Karpas-422 (cell line): ENCODE measurements at regions not wholly inside any gene's neighbourhood (a gene's known extent, or its start where the extent isn't known, plus 50 kb on each side); places are given as distances from the start of the nearest gene placed in this dataset.

Experiments
- DNase-seq: peaks from one replicate; pipeline ENCODE4 v3.0.0-alpha.2; 2015
- H2AFZ ChIP-seq: fragments of 200-600 bp; sonication (generic); 2 replicates; pipeline ENCODE4 v1.6.1; 2014; ENCODE audit warnings: antibody characterized with exemption, low read length, mixed read lengths
- H3K27ac ChIP-seq: fragments of 200-600 bp; sonication (generic); 2 replicates; pipeline ENCODE4 v1.5.1; 2014; ENCODE audit warnings: mild to moderate bottlenecking, low read length, moderate library complexity
- H3K27me3 ChIP-seq: fragments of 200-600 bp; sonication (generic); 2 replicates; pipeline ENCODE4 v1.6.1; 2014; ENCODE audit warnings: low read length, mixed read lengths
- H3K36me3 ChIP-seq: fragments of 200-600 bp; sonication (generic); 2 replicates; pipeline ENCODE4 v1.6.1; 2014; ENCODE audit warnings: low read length, mixed read lengths; ENCODE audit not compliant: insufficient read depth
- H3K4me1 ChIP-seq: fragments of 200-600 bp; sonication (generic); 2 replicates; pipeline ENCODE4 v1.6.1; 2014; ENCODE audit warnings: mild to moderate bottlenecking, low read length, mixed read lengths
- H3K4me2 ChIP-seq: fragments of 200-600 bp; sonication (generic); 2 replicates; pipeline ENCODE4 v1.6.1; 2014; ENCODE audit warnings: low read length, low read depth, mild to moderate bottlenecking; ENCODE audit not compliant: poor library complexity, severe bottlenecking
- H3K4me3 ChIP-seq: fragments of 200-600 bp; sonication (generic); 2 replicates; pipeline ENCODE4 v1.5.1; 2014; ENCODE audit warnings: mild to moderate bottlenecking, antibody characterized with exemption, low read length, mixed read lengths
- H3K79me2 ChIP-seq: fragments of 200-600 bp; sonication (generic); 2 replicates; pipeline ENCODE4 v1.6.1; 2014; ENCODE audit warnings: mild to moderate bottlenecking, low read length, mixed read lengths
- H3K9ac ChIP-seq: fragments of 200-600 bp; sonication (generic); 2 replicates; pipeline ENCODE4 v1.6.0; 2014; ENCODE audit warnings: low read length
- H3K9me2 ChIP-seq: fragments of 200-600 bp; sonication (generic), shearing (Covaris generic); replicated peaks from 2 replicates; pipeline ENCODE4 v1.6.0; 2014; ENCODE audit warnings: mild to moderate bottlenecking, low read length, moderate library complexity; ENCODE audit not compliant: insufficient read depth
- H3K9me3 ChIP-seq: fragments of 300-700, 200-600 bp; sonication (generic); 2 replicates; pipeline ENCODE4 v1.6.1; 2014; ENCODE audit warnings: low read length, mixed read lengths
- H4K20me1 ChIP-seq: fragments of 200-600 bp; sonication (generic); 2 replicates; pipeline ENCODE4 v1.6.1; 2014; ENCODE audit warnings: mild to moderate bottlenecking, antibody characterized with exemption, low read length, low read depth; ENCODE audit not compliant: insufficient read depth

- Histone ChIP-seq H3K4me1 (no peaks in the 10 kb centered on the region), H3K4me2 (no peak overlapping the region), H3K4me3 (no peak overlapping the region), H3K9me2 (no peaks in the 10 kb centered on the region), H3K9ac (no peak overlapping the region), H3K36me3 (no peaks in the 10 kb centered on the region), H3K9me3 (no peaks in the 10 kb centered on the region), H4K20me1 (no peaks in the 10 kb centered on the region), H2AFZ (no peak overlapping the region), H3K79me2 (no peaks in the 10 kb centered on the region), H3K27ac (no peak overlapping the region), H3K27me3 (no peaks in the 10 kb centered on the region)
- DNase-seq, result no peak
These were observed 119.7 kb upstream of the CD82 start for GRCh38 chr11:44445500-44446365.

- no peak for DNase-seq
- Histone ChIP-seq H3K36me3 (no peaks in the 10 kb centered on the region), H3K4me1 (no peaks in the 10 kb centered on the region), H3K79me2 (no peaks in the 10 kb centered on the region), H3K4me3 (no peak overlapping the region), H3K4me2 (no peak overlapping the region), H3K9ac (no peak overlapping the region), H3K27ac (no peak overlapping the region), H4K20me1 (no peaks in the 10 kb centered on the region), H3K9me2 (no peaks in the 10 kb centered on the region), H3K27me3 (no peaks in the 10 kb centered on the region), H3K9me3 (no peaks in the 10 kb centered on the region), H2AFZ (no peak overlapping the region)
These were observed 119.1 kb upstream of the CD82 start for GRCh38 chr11:44446366-44446762.

- DNase-seq, result no peak
- Histone ChIP-seq H2AFZ (no peak overlapping the region), H3K79me2 (no peaks in the 10 kb centered on the region), H3K4me1 (no peaks in the 10 kb centered on the region), H3K27ac (no peak overlapping the region), H3K4me3 (no peak overlapping the region), H4K20me1 (no peaks in the 10 kb centered on the region), H3K9me3 (no peaks in the 10 kb centered on the region), H3K4me2 (no peak overlapping the region), H3K36me3 (no peaks in the 10 kb centered on the region), H3K9ac (no peak overlapping the region), H3K9me2 (no peaks in the 10 kb centered on the region), H3K27me3 (no peaks in the 10 kb centered on the region)
These were observed 118.3 kb upstream of the CD82 start for GRCh38 chr11:44446996-44447771.

- Histone ChIP-seq H3K79me2 (no peaks in the 10 kb centered on the region), H3K4me2 (no peak overlapping the region), H3K9me3 (no peaks in the 10 kb centered on the region), H2AFZ (no peak overlapping the region), H3K27me3 (no peaks in the 10 kb centered on the region), H3K9me2 (no peaks in the 10 kb centered on the region), H3K9ac (no peak overlapping the region), H3K27ac (no peak overlapping the region), H3K36me3 (no peaks in the 10 kb centered on the region), H4K20me1 (no peaks in the 10 kb centered on the region), H3K4me1 (no peaks in the 10 kb centered on the region), H3K4me3 (no peak overlapping the region)
- no peak for DNase-seq
These were observed 115.0 kb upstream of the CD82 start for GRCh38 chr11:44450295-44450932.

GRCh38 chr11:44451706-44452105 lies 113.8 kb upstream of the CD82 start:
- no peak overlapping the region for H3K9ac ChIP-seq

GRCh38 chr11:44452827-44453572 lies 112.5 kb upstream of the CD82 start:
- no peaks in the 10 kb centered on the region for H4K20me1 ChIP-seq
- no peak overlapping the region for H3K4me2 ChIP-seq
- H3K9me2 ChIP-seq, result no peaks in the 10 kb centered on the region

More at GRCh38 chr11:44451706-44452105, 113.8 kb upstream of the CD82 start:
- Histone ChIP-seq H3K9me3 (no peaks in the 10 kb centered on the region), H3K4me3 (no peak overlapping the region), H3K4me1 (no peaks in the 10 kb centered on the region), H3K79me2 (no peaks in the 10 kb centered on the region), H2AFZ (no peak overlapping the region), H4K20me1 (no peaks in the 10 kb centered on the region), H3K9me2 (no peaks in the 10 kb centered on the region), H3K36me3 (no peaks in the 10 kb centered on the region), H3K27ac (no peak overlapping the region), H3K4me2 (no peak overlapping the region), H3K27me3 (no peaks in the 10 kb centered on the region)
- no peak for DNase-seq

GRCh38 chr11:44453871-44454270 lies 111.6 kb upstream of the CD82 start:
- no peak overlapping the region for H3K4me3 ChIP-seq
- H3K9me2 ChIP-seq, result no peaks in the 10 kb centered on the region
- no peaks in the 10 kb centered on the region for H3K27me3 ChIP-seq
- H3K4me1 ChIP-seq, result no peaks in the 10 kb centered on the region
- DNase-seq, result no peak
- H2AFZ ChIP-seq, result no peak overlapping the region
- H3K9me3 ChIP-seq, result no peaks in the 10 kb centered on the region
- no peak overlapping the region for H3K27ac ChIP-seq
- H3K36me3 ChIP-seq, result no peaks in the 10 kb centered on the region
- no peak overlapping the region for H3K9ac ChIP-seq
- H3K79me2 ChIP-seq, result no peaks in the 10 kb centered on the region
- H4K20me1 ChIP-seq, result no peaks in the 10 kb centered on the region
- no peak overlapping the region for H3K4me2 ChIP-seq

More at GRCh38 chr11:44452827-44453572, 112.5 kb upstream of the CD82 start:
- DNase-seq, result no peak
- Histone ChIP-seq H3K9ac (no peak overlapping the region), H3K27me3 (no peaks in the 10 kb centered on the region), H3K4me1 (no peaks in the 10 kb centered on the region), H3K4me3 (no peak overlapping the region), H3K36me3 (no peaks in the 10 kb centered on the region), H3K27ac (no peak overlapping the region), H2AFZ (no peak overlapping the region), H3K79me2 (no peaks in the 10 kb centered on the region), H3K9me3 (no peaks in the 10 kb centered on the region)
